Caco-2 (cell line): ENCODE measurements at regions not wholly inside any gene's neighbourhood (a gene's known extent, or its start where the extent isn't known, plus 50 kb on each side); places are given as distances from the start of the nearest gene placed in this dataset.
A peak's percentile ranks its signal among the peaks of the same experiment; 100 is the strongest.

Experiments used
- BruUV-seq: library from RNA; stranded (reverse); fragments of 400-500 nt; replicated peaks from 2 replicates; lab custom pipeline; 2021; lab: Mats Ljungman, UMichigan
- CTCF ChIA-PET: fragments of 300-600 bp; sonication (Branson Sonifier 250); formaldehyde crosslinking; loops from one replicate; lab custom pipeline; 2022; ENCODE audit warnings: antibody characterized with exemption; lab: Charles Lee
- POLR2A ChIA-PET: fragments of 300-600 bp; sonication (Branson Sonifier 250); formaldehyde crosslinking; loops from one replicate; lab custom pipeline; 2022; ENCODE audit warnings: antibody characterized with exemption; lab: Charles Lee
- DNase-seq, 2 experiments: peaks; one replicate each; pipeline versions ENCODE4 v3.0.0 to v3.0.0-alpha.2; 2020 to 2022
- H3K27me3 ChIP-seq: replicated peaks from 2 replicates; pipeline ENCODE4 v1.6.0; 2011; ENCODE audit warnings: low read length; ENCODE audit not compliant: control insufficient read depth, insufficient read depth
- H3K36me3 ChIP-seq: 2 replicates; pipeline ENCODE4 v1.5.1; 2011; ENCODE audit warnings: low read length; ENCODE audit not compliant: control insufficient read depth, insufficient read depth
- H3K4me1 ChIP-seq: fragments of 250-450 bp; sonication (Bioruptor Pico); 2 replicates; pipeline ENCODE4 v1.5.1; 2020; ENCODE audit warnings: mild to moderate bottlenecking
- H3K4me3 ChIP-seq: 2 replicates; pipeline ENCODE4 v1.5.1; 2011; ENCODE audit warnings: low read depth, mild to moderate bottlenecking, control low read depth, low read length
- H3K9me3 ChIP-seq: fragments of 250-450 bp; sonication (Bioruptor Pico); 2 replicates; pipeline ENCODE4 v1.5.1; 2020; ENCODE audit warnings: mild to moderate bottlenecking, moderate library complexity
- H3K27ac Mint-ChIP-seq: one replicate; pipeline ENCODE4 v1.8.0; 2022; ENCODE audit warnings: mixed read lengths; ENCODE audit not compliant: unreplicated experiment
- H3K27me3 Mint-ChIP-seq: one replicate; pipeline ENCODE4 v1.8.0; 2022; ENCODE audit warnings: mixed read lengths; ENCODE audit not compliant: insufficient read depth, unreplicated experiment
- H3K36me3 Mint-ChIP-seq: one replicate; pipeline ENCODE4 v1.8.0; 2022; ENCODE audit warnings: mild to moderate bottlenecking, mixed read lengths; ENCODE audit not compliant: insufficient read depth, unreplicated experiment
- H3K4me1 Mint-ChIP-seq: one replicate; pipeline ENCODE4 v1.8.0; 2022; ENCODE audit warnings: low read depth, mixed read lengths; ENCODE audit not compliant: unreplicated experiment
- H3K4me3 Mint-ChIP-seq: one replicate; pipeline ENCODE4 v1.8.0; 2022; ENCODE audit warnings: mild to moderate bottlenecking, moderate library complexity, mixed read lengths; ENCODE audit not compliant: unreplicated experiment
- H3K9me3 Mint-ChIP-seq: one replicate; pipeline ENCODE4 v1.8.0; 2022; ENCODE audit warnings: mixed read lengths; ENCODE audit not compliant: unreplicated experiment
- intact Hi-C: fragments of 100-400 bp; cut with micrococcal nuclease; formaldehyde crosslinking; loops from one replicate; pipeline ENCODE4 v1.10.0; 2022; ENCODE audit not compliant: unreplicated experiment
- TF ChIP-seq, protein P1 (sequence below), 2 experiments: fragments of 200-600 bp in 1 of 2; IDR thresholded peaks; 1 replicate in 1 of 2; 2 replicates in 1 of 2; pipeline versions ENCODE4 v1.5.1 to v1.8.0; 2011 to 2022; ENCODE audit warnings: antibody characterized with exemption in 1 of 2, control low read depth in 1 of 2, inconsistent platforms in 1 of 2, low read depth in 1 of 2, low read length in 1 of 2, mild to moderate bottlenecking in 1 of 2, moderate library complexity in 1 of 2; ENCODE audit not compliant: insufficient read depth in 1 of 2, severe bottlenecking in 1 of 2, unreplicated experiment in 1 of 2

DNA sequence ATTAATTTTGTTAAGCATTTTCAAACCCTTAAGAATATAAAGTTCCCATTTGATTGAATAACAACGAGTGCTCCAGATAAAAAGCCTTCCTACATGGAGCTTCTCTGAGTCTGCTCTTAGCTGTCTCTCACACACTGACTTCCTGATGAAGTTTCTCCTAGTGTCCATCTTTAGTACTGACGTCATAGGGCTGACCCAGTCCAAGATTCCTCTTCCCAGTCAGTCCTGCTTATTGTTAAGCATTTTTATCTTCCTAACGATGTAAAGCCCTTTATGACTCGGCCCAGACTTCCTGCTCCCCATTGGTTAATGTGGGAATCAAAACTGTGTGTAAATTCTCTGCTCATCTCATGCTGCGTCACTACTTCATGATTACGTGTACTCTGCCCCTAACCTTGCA is 398.8 kb downstream of the TFEC start:
- no peak overlapping the region for H3K4me3 Mint-ChIP-seq
- peaks cover 27% of the 10 kb centered on the region for H3K4me1 Mint-ChIP-seq
- no peaks in the 10 kb centered on the region for H3K27me3 Mint-ChIP-seq
- Histone ChIP-seq H3K4me1 (peaks cover 26% of the 10 kb centered on the region), H3K36me3 (no peaks in the 10 kb centered on the region), H3K9me3 (no peaks in the 10 kb centered on the region), H3K27me3 (no peaks in the 10 kb centered on the region), H3K4me3 (no peak overlapping the region)
- ChIA-PET CTCF (no interaction called here), POLR2A (no interaction called here)
- TF ChIP-seq, protein P1, sequence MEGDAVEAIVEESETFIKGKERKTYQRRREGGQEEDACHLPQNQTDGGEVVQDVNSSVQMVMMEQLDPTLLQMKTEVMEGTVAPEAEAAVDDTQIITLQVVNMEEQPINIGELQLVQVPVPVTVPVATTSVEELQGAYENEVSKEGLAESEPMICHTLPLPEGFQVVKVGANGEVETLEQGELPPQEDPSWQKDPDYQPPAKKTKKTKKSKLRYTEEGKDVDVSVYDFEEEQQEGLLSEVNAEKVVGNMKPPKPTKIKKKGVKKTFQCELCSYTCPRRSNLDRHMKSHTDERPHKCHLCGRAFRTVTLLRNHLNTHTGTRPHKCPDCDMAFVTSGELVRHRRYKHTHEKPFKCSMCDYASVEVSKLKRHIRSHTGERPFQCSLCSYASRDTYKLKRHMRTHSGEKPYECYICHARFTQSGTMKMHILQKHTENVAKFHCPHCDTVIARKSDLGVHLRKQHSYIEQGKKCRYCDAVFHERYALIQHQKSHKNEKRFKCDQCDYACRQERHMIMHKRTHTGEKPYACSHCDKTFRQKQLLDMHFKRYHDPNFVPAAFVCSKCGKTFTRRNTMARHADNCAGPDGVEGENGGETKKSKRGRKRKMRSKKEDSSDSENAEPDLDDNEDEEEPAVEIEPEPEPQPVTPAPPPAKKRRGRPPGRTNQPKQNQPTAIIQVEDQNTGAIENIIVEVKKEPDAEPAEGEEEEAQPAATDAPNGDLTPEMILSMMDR (IDR thresholded peaks at IDR 0.05; ENCODE audit: insufficient read depth in 1 of 2, low read depth in 1 of 2, low read length in 1 of 2, severe bottlenecking in 1 of 2, unreplicated experiment in 1 of 2), result peak; percentile 5 to 33
- BruUV-seq, result no TSS peak
- no peak for DNase-seq
- H3K9me3 Mint-ChIP-seq, result no peaks in the 10 kb centered on the region
- H3K27ac Mint-ChIP-seq, result no peak overlapping the region
- no peaks in the 10 kb centered on the region for H3K36me3 Mint-ChIP-seq
- intact Hi-C loops, result loop anchor here (1.0 to 2.0 kb wide), 3 partner anchors 11 to 18 kb away; no protein-coding TSS in a partner anchor

DNA sequence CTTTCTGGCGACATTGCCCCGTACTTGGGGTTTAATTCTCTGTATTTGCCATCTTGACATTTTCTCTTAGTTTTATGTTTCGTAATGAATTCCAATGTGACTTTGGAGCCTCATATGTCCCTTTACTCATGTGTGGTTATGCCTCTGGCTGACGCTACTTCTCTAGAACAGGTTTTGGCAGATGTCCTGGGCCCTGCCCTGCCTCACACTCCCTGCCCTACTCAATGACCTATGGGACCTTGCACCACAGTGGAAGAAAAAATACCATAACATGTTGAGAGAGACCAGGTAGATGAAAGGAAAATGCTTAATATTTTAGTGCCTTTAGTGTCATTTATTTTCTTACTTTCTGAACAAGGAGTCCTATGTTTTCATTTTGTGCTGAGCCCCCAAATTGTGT is 400.5 kb downstream of the TFEC start:
- Mint-ChIP-seq H3K4me3 (no peak overlapping the region), H3K9me3 (no peaks in the 10 kb centered on the region), H3K4me1 (peaks cover 27% of the 10 kb centered on the region), H3K27me3 (no peaks in the 10 kb centered on the region), H3K27ac (no peak overlapping the region), H3K36me3 (no peaks in the 10 kb centered on the region)
- TF ChIP-seq, protein P1 (IDR thresholded peaks at IDR 0.05; ENCODE audit: insufficient read depth in 1 of 2, low read depth in 1 of 2, low read length in 1 of 2, severe bottlenecking in 1 of 2, unreplicated experiment in 1 of 2), result no peak
- intact Hi-C loops, result no loop called here
- Histone ChIP-seq H3K4me3 (no peak overlapping the region), H3K9me3 (no peaks in the 10 kb centered on the region), H3K27me3 (no peaks in the 10 kb centered on the region), H3K4me1 (peaks cover 26% of the 10 kb centered on the region), H3K36me3 (no peaks in the 10 kb centered on the region)
- no peak for DNase-seq
- no TSS peak for BruUV-seq
- ChIA-PET POLR2A (no interaction called here), CTCF (interaction anchor here (0.9 kb wide), 1 partner anchor 10 kb away, joined by 3 read pairs; no protein-coding TSS in a partner anchor)

DNA sequence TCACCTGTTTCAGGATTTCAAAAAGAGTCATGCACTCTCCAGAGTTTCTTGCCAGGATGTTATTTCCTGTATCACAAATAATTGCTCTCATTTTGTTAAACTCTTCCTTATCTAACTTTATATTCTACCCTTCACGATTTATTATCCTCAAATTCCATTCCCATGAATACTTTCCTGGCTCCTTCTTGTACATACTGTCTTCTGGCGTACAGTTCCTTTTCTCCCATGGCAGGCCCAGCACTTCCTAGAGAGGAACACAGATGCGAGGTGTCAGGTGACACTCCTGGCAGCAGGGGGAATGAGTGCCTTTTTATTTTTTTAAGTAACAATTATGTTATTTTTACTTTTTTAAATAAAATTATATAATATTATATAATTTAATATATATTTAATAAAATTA is 411.9 kb downstream of the TFEC start:
- no peaks in the 10 kb centered on the region for H3K27me3 ChIP-seq
- Mint-ChIP-seq H3K9me3 (no peaks in the 10 kb centered on the region), H3K4me1 (peaks cover 19% of the 10 kb centered on the region), H3K27ac (no peak overlapping the region), H3K4me3 (no peak overlapping the region), H3K36me3 (no peaks in the 10 kb centered on the region), H3K27me3 (no peaks in the 10 kb centered on the region)
- intact Hi-C loops, result no loop called here
- peaks cover 24% of the 10 kb centered on the region for H3K4me1 ChIP-seq
- TF ChIP-seq, protein P1 (IDR thresholded peaks at IDR 0.05; ENCODE audit: insufficient read depth in 1 of 2, low read depth in 1 of 2, low read length in 1 of 2, severe bottlenecking in 1 of 2, unreplicated experiment in 1 of 2), result no peak
- no TSS peak for BruUV-seq
- CTCF ChIA-PET, result no interaction called here
- POLR2A ChIA-PET, result no interaction called here
- H3K9me3 ChIP-seq, result no peaks in the 10 kb centered on the region
- no peak overlapping the region for H3K4me3 ChIP-seq
- no peak for DNase-seq
- no peaks in the 10 kb centered on the region for H3K36me3 ChIP-seq
